HFF-Myc (cell line): ENCODE measurements at regions not wholly inside any gene's neighbourhood (a gene's known extent, or its start where the extent isn't known, plus 50 kb on each side); places are given as distances from the start of the nearest gene placed in this dataset.
"Not testable (repeated sequence)": the region's sequence is repeated elsewhere in the genome, so short reads cannot be mapped to it uniquely, and the experiment has no call there.

Experiments
- DNase-seq: peaks from one replicate; pipeline ENCODE4 v3.0.0-alpha.2; 2011; ENCODE audit warnings: low read depth; ENCODE audit errors: extremely low read depth
- H3K4me3 ChIP-seq: replicated peaks from 2 replicates; pipeline ENCODE4 v1.5.1; 2011; ENCODE audit warnings: low read depth, mild to moderate bottlenecking, control low read depth, low read length
- TF ChIP-seq, protein P1 (sequence below): IDR thresholded peaks from 2 replicates; pipeline ENCODE4 v1.5.1; 2012; ENCODE audit warnings: mild to moderate bottlenecking, low read depth, low read length, control low read depth; ENCODE audit errors: missing control alignments

DNA sequence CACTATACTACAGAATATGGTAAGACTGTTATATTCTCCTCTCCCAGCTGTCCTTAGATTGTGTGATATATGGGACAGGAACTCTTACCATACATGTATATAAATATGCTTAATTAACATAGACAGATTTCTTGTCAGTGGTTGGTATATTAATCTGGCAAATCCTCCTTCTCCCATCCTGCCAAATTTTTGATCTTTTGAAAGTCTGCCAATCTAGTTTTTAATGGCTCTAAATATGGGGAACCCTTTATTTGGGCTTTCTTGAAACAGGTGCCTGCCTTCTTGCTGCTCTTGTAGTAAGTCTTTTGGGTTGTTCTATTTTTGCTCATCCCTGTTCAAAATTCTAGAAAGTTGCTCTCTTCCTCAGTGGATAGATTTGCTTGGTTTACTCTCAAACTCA, 63.5 kb downstream of the SPATA31D1 start:
- TF ChIP-seq, protein P1, sequence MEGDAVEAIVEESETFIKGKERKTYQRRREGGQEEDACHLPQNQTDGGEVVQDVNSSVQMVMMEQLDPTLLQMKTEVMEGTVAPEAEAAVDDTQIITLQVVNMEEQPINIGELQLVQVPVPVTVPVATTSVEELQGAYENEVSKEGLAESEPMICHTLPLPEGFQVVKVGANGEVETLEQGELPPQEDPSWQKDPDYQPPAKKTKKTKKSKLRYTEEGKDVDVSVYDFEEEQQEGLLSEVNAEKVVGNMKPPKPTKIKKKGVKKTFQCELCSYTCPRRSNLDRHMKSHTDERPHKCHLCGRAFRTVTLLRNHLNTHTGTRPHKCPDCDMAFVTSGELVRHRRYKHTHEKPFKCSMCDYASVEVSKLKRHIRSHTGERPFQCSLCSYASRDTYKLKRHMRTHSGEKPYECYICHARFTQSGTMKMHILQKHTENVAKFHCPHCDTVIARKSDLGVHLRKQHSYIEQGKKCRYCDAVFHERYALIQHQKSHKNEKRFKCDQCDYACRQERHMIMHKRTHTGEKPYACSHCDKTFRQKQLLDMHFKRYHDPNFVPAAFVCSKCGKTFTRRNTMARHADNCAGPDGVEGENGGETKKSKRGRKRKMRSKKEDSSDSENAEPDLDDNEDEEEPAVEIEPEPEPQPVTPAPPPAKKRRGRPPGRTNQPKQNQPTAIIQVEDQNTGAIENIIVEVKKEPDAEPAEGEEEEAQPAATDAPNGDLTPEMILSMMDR = no peak
- no peak for DNase-seq
- H3K4me3 ChIP-seq = no peak overlapping the region

DNA sequence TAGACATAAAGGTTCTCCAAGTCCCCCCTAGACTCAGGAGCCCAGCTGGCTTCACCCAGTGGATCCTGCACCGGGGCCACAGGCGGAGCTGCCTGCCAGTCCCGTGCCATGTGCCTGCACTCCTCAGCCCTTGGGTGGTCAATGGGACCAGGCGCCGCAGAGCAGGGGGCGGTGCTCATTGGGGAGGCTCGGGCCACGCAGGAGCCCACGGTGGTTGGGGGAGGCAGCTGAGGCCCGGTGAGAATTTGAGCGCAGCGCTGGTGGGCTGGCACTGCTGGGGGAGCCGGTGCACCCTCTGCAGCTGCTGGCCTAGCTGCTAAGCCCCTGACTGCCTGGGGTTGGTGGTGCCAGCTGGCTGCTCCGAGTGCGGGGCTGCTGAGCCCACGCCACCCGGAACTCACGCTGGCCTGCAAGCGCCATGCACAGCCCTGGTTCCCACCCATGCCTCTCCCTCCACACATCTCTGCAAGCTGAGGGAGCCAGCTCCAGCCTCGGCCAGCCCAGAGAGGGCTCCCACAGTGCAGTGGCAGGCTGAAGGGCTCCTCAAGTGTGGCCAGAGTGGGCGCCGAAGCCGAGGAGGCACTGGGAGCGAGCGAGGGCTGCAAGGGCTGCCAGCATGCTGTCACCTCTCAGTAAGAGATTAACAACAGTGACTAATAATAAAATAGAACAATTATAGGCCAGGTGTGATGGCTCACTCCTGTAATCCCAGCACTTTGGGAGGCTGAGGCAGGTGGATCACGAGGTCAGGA, 65.9 kb downstream of the SPATA31D1 start:
- TF ChIP-seq, protein P1 = no peak
- no peak overlapping the region for H3K4me3 ChIP-seq
- DNase-seq = no peak

DNA sequence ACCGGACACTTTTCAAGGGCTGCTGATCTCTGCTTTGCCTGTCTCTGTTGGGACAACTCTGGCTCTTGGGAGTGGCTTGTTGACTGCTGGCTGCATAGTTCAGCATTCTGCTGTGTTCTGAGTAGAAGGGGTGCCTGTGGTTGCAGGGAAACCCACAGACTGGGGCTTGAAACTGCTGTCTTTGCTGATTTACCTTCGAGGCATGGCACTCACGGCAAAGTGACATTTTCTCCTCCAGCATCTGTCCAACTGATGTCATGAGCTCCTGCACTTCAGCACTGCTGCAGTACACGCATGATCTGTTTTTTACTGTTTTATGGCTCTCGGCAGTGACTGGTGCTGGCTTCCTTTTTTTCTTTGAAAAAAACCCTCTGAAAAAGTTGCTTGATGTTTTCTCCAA, 69.2 kb downstream of the SPATA31D1 start:
- DNase-seq = no peak
- TF ChIP-seq, protein P1 = no peak
- no peak overlapping the region for H3K4me3 ChIP-seq

DNA sequence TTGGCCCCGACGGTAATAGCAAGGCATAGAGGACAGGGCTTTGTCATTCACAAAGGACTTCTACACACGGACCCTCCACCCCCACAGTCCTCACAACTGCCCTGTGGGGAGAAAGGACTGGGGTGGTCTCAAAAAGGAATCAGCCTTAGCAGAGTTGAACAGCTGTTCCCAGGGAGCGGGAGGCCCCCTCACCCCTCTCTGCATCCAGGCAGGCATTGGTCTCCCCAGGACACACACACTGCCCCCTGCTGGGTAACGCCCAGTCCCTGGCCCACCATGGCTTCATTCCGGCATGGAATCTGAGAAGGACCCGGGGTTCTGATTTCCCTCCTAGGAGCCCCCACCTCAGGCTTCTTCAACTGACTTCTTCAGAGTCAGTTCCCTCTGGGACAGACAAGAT, 73.2 kb downstream of the SPATA31D1 start:
- not testable (repeated sequence) for H3K4me3 ChIP-seq, DNase-seq

DNA sequence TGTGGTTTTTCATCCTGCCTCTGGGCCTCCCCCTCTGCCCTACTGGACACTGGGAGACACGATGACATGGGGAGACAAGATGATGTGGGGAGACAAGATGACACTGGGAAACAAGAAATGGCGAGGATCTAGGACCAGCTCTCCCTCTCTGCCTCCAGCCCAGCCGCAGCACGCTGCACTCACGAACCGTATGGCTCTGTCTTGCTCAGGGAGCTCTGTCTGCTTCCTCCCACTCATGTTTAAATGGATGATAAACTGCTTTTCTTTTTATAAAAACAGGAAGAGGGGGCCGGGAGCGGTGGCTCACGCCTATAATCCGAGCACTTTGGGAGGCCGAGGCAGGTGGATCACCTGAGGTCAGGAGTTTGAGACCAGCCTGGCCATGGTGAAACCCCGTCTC, 73.7 kb downstream of the SPATA31D1 start:
- no peak for DNase-seq
- TF ChIP-seq, protein P1 = no peak
- H3K4me3 ChIP-seq = no peak overlapping the region

DNA sequence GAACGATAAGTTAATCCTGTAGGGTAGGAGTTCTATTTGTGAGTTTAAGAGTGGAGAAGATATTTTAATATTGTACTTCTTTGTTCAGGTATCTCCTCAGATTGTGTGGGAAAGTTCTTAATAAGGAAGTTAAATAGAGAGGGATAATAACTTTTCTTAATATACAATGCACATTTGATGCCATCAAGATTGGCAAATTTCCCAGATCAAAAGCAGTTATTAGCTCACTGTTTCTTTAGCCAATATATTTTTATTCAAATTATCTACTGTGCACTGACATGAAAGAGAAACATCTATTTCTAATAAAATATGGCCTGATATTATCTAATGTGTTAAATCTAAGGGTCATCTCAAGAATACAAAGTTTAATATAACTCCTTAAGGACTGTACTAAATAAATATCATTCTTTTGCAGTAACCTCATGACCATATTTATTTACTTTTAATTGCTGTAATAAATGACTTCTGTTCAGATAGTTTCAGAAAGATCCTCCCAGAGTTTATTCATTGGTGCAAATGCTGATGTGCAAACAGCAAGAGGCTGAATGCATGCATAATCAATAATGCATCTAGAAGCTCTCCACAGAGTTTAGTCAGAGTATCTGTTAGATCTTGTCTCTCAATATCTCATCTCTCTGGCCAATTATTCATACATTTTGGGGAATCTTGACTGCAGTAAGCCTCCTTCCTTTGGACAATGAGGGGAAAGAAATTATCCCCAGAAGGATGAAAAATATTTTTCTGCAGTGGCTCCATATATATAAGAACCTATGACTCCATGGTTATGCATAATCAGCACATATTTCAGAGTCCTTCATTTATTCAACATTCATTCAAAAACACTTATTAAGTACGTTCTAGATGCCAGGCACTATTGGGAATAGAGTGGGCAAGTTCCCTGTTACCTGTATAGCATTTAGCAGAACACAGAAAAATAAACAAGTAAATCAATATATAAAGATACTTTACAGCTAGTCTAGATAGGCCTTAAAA, 85.3 kb downstream of the SPATA31D1 start:
- TF ChIP-seq, protein P1 = no peak
- no peak overlapping the region for H3K4me3 ChIP-seq
- no peak for DNase-seq

DNA sequence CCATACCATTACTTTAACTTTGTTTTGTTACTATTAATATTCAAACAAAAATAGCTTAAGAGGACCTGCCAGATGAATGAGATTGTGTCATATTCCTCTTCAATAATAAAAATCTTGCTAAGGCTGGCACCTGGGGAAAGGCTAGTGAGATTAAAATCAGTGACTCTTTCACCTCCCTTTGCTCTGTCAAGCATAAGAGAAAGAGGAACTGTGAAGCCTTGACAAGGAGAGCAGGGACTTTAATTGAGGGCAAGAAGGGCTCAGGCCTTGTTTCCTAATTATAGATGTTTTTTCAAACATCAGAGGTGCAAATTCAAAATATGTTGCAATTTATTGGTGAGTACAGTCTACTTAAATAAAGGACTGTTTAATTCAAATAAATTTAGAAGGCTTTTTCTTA, 91.7 kb downstream of the SPATA31D1 start:
- no peak for DNase-seq
- TF ChIP-seq, protein P1 = no peak

More for the DNA sequence above, 91.7 kb downstream of the SPATA31D1 start:
- no peak overlapping the region for H3K4me3 ChIP-seq
